ENCODE measurements at regions not wholly inside any gene's neighbourhood (a gene's known extent, or its start where the extent isn't known, plus 50 kb on each side); places are given as distances from the start of the nearest gene placed in this dataset.

DNA sequence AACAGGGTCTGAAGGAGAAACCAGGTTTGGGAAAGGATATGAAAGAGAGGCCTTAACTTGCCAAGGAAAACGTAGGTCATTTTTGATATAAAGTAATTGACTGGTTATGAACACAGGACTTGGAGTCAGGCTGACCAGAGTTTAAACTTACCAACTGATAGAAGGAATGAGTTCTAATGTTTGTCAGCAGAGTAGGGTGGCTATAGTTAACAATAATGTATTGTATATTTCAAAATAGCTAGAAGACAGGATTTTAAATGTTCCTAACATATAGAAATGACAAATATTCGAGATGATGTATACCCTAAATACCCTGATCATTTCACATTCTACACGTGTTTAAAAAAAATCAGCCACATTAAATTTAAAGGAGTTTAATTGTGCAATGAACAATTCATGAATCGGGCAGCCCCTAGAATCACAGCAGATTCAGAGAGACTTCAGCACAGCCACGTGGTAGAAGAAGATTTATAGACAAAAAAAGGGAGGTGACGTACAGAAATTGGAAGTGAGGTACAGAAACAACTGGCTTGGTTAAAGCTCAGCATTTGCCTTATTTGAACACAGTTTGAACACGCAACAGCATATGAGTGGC, 52.5 kb upstream of the PLEKHG7 start:
- no peak for DNase-seq

DNA sequence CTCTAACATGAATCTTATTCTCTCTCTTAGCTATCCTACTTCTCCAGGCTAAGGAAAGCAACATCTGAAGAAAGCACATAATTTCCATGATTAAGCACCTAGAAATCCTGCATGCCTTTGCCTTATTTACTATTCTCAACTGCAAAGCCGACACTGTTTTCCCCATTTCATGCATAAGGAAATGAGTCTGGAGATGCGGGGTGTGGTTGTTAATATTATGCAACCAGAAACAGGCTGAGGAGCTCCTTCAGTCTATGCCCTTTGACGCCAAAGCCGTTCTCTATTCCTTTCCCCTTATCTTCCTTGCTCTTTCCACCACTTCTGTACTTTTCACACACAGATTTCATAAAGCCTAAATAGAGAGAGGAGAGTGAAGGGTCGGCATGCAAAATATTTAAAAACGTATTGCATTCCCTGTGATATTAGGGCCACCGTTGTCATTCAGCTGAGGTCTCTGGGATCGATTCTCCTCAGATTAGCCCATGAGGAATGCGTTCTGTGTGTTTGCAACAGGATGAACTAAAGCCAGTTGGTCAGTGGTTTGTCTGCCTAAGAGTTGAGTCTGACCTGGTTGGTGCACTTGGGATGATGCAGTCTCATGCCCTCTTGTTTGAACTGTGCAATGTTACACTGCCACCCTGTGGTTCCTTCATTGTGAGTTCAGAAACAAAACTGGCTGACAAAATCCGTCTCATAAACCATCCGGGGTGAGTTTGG, 53.1 kb upstream of the PLEKHG7 start:
- DNase-seq: peak; percentile 37

DNA sequence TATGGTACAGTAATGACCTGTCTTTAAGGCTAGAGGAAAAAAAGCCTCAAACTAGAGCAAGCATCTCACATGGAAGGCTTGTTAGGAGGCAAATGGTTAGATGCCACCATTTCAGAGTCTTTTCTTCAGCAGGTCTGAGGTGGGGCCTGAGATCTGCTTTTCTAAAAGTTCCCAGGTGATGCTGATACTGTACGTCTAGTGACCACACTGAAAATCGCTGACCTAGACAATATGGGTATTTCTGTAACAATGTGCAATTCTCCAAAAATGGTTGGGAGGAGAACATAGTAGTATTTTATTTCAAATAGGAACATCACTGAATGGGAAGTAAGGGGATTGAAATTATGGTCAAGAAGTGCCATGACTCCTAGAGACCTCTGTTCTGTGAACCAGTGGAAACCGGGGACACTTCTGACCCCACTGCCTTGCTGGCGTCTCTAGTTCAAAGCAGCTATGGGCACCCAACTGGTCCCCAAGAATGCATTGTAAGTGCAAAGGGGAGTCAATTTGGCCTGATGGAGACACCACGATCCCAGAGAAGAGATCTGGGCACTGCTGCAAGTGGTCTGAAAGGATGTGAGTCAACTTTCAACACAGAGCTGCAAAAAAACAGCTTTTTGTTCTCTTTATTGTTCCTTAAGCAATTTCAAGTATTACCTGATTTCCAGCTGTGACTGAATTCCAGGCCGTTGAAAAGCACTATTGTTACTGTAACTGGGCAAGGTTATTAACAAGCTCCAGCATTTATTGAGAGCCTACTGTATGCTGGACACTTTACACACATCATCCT, 54.4 kb upstream of the PLEKHG7 start:
- no peak for DNase-seq

DNA sequence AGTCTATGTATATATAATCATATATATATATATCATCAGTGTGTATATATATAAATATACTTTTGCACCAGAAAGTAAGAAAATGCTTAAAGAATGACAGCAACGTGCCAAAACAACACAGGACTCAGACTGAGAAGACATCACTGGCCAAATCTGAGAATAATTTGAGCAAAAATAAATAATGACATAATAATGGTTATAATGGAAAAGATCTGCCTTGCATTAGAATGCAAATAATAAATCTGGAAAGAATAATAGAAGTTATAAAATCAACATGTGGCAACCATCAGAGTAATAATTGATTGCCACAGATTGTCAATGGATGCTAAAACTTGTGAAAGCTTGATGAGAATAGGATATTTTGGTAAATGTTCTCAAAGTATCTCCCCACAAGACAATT, 61.5 kb upstream of the PLEKHG7 start:
- DNase-seq: no peak

DNA sequence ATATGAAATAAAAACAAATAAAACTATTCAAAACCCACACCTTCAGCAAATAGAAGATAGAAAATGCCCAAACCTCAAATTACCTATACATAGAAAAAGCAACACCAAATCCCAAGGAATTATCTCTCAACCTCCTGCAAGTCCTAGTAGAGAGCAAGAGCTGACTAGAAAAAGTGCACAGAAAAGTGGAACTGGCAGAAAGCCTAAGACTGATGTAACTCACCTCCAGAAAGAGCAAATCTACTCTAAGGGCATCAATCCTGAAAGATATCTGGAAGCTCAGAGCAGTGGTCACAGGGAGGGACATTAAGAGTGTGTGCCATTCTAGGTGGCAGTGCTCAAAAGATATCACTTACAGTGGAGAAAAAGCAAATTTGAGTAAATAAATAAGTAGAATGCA, 62.1 kb upstream of the PLEKHG7 start:
- DNase-seq: no peak

DNA sequence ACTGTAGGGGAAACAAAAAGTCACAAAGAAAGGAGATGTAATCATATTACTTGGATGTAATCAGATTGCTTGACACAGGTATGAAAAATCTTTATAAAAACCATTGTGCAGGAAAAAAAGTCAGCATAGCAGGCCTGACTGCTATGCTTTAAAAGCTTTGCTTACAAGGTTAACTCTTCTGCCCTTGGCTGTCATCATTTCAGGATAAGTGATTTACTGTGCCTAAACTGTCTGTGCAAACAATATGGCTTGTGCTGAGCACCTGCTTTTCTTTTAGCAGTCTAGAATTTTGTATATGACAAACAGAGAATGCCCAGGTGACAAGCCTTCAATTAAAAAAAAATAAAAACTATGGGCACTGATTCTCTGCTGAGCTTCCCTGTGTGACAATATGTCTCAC, 63.8 kb upstream of the PLEKHG7 start:
- no peak for DNase-seq

DNA sequence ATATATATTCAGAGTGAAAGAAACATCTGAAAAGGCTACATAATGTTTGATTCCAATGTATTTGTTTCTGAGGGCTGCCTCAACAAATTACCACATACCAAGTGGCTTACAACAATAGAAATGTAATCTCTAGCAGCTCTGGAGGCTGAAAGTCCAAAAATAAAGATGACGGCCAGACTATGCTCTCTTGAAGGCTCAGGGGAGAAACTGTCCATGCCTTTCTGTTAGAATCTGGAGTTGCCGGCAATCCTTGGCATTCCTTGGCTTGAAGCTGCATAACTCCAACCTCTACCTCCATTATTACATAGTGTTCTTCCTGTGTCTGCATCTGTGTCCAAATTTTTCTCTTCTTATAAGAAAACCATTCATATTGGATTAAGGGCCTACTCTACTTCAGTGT, 68.1 kb upstream of the PLEKHG7 start:
- no peak for DNase-seq

DNA sequence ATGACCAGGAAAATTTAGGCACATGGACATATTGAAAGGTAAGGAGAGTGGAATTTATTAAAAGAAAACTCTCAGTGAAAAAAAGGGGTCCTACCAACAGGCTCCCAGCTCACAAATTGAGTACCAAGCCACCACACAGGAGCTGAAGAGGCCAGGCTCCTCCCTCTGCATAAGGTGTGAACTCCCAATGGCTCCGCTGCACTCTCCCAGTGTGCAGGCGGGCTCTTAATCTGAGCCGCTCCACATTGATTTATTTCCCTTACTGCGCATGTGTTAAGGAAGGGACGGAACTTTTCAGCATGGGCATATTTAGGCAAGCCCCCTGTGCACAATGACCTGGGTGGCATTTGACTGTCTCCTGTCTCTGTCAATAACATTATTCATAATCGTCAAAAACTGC, 68.6 kb upstream of the PLEKHG7 start:
- no peak for DNase-seq

DNA sequence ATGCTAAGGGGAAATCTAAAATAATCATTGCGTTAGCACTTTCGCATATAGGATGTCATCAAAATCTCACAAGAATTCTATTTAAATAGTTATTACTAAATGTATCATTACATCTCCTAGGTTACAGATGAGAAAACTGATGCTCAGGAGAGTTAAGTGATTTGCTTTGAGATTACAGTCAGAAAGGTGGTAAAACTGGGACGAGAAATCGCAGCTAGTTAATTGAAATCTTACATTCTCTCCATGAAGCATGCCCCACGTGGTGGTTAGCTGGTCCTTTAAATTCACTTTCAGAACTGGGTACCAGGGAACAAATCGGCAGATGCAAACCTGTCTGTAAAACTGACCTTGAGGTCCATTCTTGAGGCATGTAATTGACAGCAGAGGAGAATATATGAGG, 71.8 kb upstream of the PLEKHG7 start:
- DNase-seq: no peak

DNA sequence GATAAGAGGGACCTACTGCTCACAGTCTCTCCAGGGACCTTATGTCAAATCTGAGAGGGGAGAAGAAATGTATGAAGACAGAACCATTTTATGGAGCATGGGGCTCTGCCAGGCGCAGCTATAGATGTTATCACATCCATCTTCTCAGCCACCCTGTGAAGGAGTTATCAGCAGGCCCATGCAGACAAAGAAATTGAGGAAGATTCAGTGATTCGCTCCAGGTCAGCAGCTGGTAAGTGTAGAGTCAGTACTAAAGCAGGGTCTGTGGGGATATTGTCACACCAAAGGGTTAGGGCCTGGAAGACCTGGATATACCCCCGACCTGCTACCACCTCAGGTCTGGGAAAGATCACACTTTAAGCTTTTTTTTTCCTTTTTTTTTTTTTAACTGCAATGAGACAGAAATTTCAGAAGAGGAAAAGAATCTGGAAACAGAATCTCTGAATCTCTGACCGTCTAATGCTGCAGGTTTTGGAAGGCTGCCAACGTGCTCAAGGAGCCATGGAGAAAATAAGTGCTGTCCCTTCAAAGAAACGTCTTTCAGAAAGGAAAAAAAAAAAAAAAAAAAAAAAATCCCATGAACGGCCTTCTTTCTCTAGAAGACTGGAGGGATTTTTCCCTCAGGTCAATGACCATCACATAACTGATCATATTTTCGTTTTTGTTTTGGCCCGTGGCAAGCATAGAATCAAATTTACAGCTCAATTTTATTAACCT, 73.3 kb upstream of the PLEKHG7 start:
- DNase-seq: no peak

DNA sequence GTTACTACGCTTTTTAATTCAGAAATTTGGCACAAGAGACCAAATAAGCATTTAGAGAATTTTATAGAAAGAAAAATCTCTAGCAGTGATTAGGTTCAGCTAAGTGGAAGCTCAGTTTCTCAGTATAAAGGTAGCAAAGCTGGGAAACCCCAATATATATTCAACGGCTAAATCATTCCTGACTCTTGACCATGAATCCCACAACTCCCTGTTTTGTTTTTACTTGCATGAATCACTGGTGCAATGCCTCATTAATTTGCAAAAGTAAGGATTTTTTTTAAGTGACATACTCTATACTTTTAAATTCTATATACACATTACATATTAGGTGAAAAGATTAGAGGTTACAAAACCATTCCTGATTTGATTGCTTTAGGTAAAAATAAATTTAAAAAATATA, 74.3 kb upstream of the PLEKHG7 start:
- no peak for DNase-seq

DNA sequence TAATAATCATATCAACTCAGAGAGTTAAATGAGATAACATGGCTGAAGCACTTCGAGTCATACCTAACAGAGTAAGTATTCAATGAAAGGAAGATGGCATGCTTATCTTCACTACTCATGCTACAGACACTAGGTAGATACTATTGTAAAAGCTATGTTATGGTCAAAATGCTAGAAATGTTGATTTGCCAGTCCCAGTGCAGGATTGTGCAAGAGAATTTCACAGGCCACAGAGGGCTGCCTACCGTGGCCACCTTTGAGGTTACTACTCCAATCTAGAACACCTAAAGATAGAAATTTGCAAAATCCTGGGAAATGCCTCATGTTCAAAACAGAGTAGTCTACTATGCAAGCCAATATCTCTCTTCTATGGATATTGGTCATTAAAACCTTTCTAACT, 75.3 kb upstream of the PLEKHG7 start:
- DNase-seq: no peak

DNA sequence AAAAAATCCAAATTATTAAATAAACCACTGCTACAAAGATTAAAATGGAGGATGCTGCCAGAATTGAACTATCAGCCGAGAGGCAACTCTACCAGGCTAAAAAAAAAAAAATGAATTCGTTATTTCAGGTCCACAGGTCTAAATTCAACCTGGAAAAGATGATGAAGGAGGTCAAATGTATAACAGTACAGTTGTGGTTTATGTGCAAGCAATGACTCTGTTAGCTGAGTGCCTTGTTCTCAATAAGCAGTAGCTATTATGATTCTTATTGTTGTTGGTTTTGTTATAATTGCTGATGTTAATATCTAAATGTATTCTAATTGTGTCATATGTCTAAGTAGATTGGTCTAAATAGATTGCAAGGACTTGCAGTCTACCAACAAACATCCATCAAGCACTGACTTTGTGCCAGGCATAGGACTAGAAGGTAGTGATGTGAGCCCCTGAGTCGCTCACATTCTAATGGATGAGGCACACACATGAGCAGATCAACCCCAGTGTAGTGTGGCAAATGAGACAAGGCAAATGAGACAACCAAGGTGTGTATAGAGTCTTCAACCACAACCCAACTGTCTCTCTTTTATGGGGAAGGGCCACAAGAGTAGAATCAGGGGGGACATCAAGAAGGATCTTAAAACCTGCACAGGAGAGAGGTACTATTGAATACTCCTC, 77.0 kb upstream of the PLEKHG7 start:
- DNase-seq: no peak

DNA sequence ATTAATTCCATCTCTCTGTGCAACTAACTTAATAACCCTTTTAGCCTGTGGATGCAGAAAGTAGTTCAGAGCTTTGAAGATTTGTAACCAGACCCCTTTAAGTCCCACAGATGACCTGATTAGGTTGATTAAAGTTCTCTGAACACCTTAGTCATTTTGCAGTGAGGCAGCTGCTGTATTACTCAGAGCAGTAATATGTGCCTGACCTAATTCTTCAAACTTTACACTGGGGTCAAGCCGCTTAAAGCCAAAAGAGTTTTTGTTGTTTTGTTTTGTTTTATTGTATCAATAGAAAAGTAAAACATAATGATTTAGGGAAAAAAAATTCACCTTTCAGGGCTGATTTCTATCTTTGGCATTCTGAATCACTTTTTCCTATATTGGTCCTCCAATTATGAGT, 78.6 kb upstream of the PLEKHG7 start:
- no peak for DNase-seq

DNA sequence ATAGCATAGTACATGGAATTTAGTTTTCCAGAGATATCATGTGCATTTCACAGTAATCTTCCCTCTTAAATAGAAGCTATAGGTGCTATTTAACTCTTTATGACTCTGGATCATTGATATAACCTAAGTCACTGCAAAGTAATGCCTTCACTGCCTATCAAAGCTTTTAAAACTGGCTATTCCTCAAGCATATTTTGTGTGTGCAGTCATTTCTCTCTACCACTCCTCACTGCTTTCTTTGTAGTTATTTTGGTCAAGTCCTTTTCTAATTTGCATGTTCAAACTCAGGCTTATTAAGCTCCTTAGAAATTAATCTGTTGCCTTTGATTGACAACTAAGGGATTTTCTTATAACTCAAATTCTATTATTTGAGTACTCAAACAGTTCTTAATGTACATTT, 79.4 kb upstream of the PLEKHG7 start:
- no peak for DNase-seq

DNA sequence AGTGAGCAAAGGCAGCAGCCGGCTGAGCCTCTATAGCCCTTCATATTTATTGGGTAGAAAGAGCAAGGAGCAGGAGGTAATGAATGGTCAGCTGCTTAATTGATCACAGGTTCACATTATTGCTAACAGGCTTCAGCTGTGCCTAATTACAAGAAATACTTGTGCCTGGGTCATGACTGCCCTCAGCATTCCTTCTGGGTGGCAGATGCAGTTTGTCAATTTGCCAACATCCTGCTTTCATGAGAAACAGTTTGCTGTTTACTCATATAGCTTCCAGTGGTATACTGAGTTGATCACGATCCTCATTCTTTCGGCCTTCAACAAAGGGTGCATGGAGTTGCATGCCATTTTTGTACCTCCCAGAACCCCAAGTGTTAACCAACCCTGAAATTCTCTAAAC, 81.0 kb upstream of the PLEKHG7 start:
- DNase-seq: no peak

DNA sequence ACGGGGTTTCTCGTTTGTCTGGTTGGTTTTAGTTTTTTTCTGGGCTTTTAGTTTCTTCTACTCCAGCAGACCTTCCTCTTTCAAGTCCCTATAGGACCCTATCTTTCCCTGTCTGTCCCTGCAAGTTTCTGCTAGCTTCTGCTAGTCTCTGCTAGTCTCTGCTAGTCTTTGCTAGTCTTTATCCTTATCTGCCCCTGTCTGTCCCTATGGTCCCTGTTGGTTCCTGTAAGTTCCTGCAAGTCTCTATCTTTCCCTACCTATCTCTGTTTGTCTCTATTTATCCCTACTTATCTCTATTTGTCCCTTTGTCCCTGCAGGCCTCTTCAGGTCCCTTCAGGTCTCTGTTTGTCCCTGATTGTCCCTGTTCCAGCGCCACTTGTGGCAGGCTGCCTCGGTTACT, 81.5 kb upstream of the PLEKHG7 start:
- no peak for DNase-seq

DNA sequence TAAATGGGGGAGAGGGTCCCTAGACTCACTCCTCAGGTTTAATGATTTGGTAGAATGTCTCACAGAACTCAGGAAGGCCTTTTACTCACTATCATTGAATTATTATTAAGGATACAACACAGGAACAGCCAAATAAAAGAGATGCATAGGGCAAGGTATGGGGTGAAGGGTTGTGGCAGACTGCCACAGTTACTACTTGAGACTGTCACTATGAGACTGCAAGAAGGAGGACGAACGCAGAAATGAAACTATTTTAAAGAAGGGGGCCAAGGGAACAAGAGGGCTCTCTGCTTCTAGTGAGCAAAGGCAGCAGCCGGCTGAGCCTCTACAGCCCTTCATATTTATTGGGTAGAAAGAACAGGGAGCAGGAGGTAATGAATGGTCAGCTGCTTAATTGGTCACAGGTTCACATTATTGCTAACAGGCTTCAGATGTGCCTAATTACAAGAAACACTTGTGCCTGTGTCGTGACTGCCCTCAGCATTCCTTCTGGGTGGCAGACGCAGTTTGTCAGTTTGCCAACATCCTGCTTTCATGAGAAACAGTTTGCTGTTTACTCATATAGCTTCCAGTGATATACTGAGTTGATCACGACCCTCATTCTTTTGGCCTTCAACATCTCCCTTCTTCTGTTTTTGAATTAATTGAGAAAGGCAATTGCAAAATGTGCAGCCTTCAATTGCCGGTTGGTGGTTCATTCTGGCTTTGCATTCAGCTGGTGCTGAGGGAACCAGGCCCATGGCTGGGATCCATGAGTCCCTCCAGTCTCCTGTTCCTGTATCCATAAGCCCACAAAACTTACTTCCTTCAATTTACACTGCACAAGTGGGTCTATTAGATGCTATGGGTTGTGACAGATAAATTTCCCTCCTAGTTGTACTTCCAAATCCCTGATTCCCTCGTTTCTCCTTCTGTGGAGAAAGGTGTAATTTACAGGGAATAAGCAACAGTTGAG, 82.8 kb upstream of the PLEKHG7 start:
- no peak for DNase-seq

DNA sequence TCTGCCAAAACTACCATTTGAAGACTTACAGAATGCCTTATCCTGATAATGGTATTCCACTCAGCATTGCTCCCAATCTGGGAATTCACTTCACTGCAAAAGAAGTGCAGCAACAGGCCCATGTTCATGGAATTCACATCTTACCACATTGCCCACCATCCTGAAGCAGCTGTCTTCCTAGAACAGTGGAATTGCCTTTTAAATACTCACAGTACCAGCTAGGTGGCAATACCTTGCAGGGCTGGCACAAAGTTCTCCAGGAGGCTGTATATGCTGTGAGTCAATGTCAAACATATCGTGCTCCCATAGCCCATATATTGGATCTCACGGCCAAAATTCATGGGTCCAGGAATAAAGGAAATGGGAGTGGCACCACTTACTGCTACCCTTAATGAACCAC, 83.8 kb upstream of the PLEKHG7 start:
- DNase-seq: no peak

DNA sequence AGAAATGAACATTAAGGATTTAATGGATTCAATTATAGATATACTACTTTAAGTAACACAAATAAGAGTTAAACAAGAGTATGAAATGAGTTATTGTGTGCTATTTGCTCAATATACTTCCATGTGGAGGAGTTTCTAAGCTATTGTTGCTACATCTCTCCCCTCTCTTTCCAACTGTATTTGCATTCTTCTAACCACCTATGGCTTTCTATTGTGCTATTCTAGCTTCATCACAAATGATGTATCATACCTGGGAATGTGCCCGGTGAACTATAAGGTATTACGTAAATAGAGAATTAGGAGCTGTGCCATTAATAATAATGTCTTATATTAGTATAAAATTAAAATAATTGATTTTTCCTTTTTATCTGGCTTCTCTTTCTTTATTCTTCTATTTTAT, 87.1 kb upstream of the PLEKHG7 start:
- no peak for DNase-seq

DNA sequence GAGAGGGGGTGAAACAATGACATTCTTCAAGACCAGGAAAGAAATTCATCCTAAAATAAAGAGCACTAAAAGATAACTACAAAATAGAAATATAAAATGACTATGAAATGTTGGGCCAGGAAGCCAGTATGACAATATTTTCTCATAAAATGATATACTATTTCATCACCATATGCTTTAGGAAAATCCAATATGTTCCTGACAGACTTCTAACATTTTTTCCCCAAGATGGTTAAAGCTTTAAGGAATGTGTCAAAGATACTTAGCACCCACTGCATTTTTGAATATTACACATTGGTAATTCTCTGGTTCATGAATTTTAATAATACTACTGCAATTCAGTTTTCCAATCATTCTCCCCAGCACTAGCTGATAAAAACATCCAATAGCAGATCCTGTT, 87.7 kb upstream of the PLEKHG7 start:
- DNase-seq: no peak

DNA sequence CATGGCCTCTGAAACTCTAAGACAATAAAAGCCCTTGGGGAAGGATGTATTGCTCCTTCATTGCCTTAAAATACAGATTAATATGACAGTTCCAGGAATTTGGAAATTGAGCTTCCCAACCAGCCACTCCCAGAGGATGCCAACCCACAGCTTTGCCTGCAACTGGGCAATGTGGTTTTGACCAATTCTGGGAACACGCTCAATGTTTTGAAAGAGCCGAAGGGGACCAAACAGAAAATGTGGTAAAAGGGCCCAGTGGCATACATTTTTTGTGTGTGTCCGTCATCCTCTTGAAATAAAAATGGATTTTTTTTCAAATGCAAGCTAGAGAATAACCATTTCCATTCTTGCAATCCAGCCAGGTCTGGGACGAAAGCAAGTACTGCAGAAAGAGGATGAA, 88.3 kb upstream of the PLEKHG7 start:
- DNase-seq: no peak
